ENCODE measurements at regions not wholly inside any gene's neighbourhood (a gene's known extent, or its start where the extent isn't known, plus 50 kb on each side); places are given as distances from the start of the nearest gene placed in this dataset.

- H3K79me2 ChIP-seq (ENCODE audit: insufficient read depth) = peaks cover 5% of the 10 kb centered on the region
- no peak overlapping the region for H3K9ac ChIP-seq
- WGBS (ENCODE audit: low lambda C conversion rate) = 93% methylated on average over 11 of the region's 11 CpGs
- H3K9me2 ChIP-seq = no peaks in the 10 kb centered on the region
- DNase-seq = no peak
- H4K20me1 ChIP-seq (ENCODE audit: insufficient read depth) = no peaks in the 10 kb centered on the region; the same call in 1 of the 2 replicates
- peaks cover 18% of the 10 kb centered on the region; the same call in 1 of the 2 replicates for H3K9me3 ChIP-seq
- H3F3A ChIP-seq (replicated peaks; ENCODE audit: insufficient read depth) = peaks cover 3% of the 10 kb centered on the region
- peaks cover 20 to 39% of the 10 kb centered on the region in 2 experiments for H3K36me3 ChIP-seq (replicated peaks in 1 of 2; ENCODE audit: control insufficient read depth in 1 of 2, insufficient read depth in 2 of 2, low read length in 1 of 2)
- ChIA-PET CTCF (no interaction called here), POLR2A (no interaction called here)
- no peaks in the 10 kb centered on the region for H3K27me3 ChIP-seq (ENCODE audit: insufficient read depth)
- no peak overlapping the region for H3K4me3 ChIP-seq (ENCODE audit: low read depth in 2 of 2, low read length in 1 of 2)
- no peak overlapping the region for H3K27ac ChIP-seq (ENCODE audit: low read depth in 2 of 2, low read length in 1 of 2)
- no peak overlapping the region for H2AFZ ChIP-seq (ENCODE audit: low read depth)
- TF ChIP-seq ELF1 (IDR thresholded peaks at IDR 0.05) = no peak
- TF ChIP-seq TAF1 (IDR thresholded peaks at IDR 0.05; ENCODE audit: borderline replicate concordance, low read depth, low read length) = no peak
- TF ChIP-seq EP300 (IDR thresholded peaks at IDR 0.05; ENCODE audit: borderline replicate concordance in 1 of 2, low read depth in 1 of 2, low read length in 1 of 2) = no peak
- TF ChIP-seq FOSL2 (IDR thresholded peaks at IDR 0.05; ENCODE audit: borderline replicate concordance, low read depth) = no peak
- no peak for TF ChIP-seq RCOR1 (IDR thresholded peaks at IDR 0.05; ENCODE audit: low read length)
- TF ChIP-seq TEAD4 (IDR thresholded peaks at IDR 0.05; ENCODE audit: borderline replicate concordance, insufficient read depth) = no peak
- no peak for TF ChIP-seq MAX (IDR thresholded peaks at IDR 0.05; ENCODE audit: low read depth)
- TF ChIP-seq, protein P1, sequence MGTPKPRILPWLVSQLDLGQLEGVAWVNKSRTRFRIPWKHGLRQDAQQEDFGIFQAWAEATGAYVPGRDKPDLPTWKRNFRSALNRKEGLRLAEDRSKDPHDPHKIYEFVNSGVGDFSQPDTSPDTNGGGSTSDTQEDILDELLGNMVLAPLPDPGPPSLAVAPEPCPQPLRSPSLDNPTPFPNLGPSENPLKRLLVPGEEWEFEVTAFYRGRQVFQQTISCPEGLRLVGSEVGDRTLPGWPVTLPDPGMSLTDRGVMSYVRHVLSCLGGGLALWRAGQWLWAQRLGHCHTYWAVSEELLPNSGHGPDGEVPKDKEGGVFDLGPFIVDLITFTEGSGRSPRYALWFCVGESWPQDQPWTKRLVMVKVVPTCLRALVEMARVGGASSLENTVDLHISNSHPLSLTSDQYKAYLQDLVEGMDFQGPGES (IDR thresholded peaks at IDR 0.05; ENCODE audit: low read depth, low read length) = no peak
- no peak for TF ChIP-seq JUND (IDR thresholded peaks at IDR 0.05)
- TF ChIP-seq CHD2 (IDR thresholded peaks at IDR 0.05; ENCODE audit: low read length, partially characterized antibody) = no peak
- no peak for TF ChIP-seq MXI1 (IDR thresholded peaks at IDR 0.05; ENCODE audit: low read depth, low read length)
- TF ChIP-seq USF1 (IDR thresholded peaks at IDR 0.05; ENCODE audit: borderline replicate concordance, low read depth) = no peak
- no peak for TF ChIP-seq PBX3 (IDR thresholded peaks at IDR 0.05)
- TF ChIP-seq NFIC (IDR thresholded peaks at IDR 0.05; ENCODE audit: borderline replicate concordance) = no peak
- no peak for TF ChIP-seq POLR2AphosphoS5 (IDR thresholded peaks at IDR 0.05; ENCODE audit: low read depth, low read length)
- no peak for TF ChIP-seq GABPA (IDR thresholded peaks at IDR 0.05; ENCODE audit: low read depth)
- H3K4me2 ChIP-seq = no peak overlapping the region
- no peaks in the 10 kb centered on the region; a peak in 1 of 4 replicates for H3K4me1 ChIP-seq (ENCODE audit: control insufficient read depth in 1 of 2, insufficient read depth in 2 of 2, low read depth in 1 of 2, low read length in 1 of 2)
These were observed 73.2 kb upstream of the ZNF746 start for GRCh38 chr7:149570784-149571183.
